Stimulated activated CD8-positive, alpha-beta memory T cell treated with anti-CD3 and anti-CD28 coated beads, Interleukin-4, amount 100 ng/mL, for 48 hours (primary cell): ENCODE measurements at regions not wholly inside any gene's neighbourhood (a gene's known extent, or its start where the extent isn't known, plus 50 kb on each side); places are given as distances from the start of the nearest gene placed in this dataset.

Source experiments
- DNase-seq: peaks from one replicate; pipeline ENCODE4 v3.0.0-alpha.2; 2020

- DNase-seq: no peak
Measured at GRCh38 chr4:157838366-157838765, 334.5 kb downstream of the GASK1B start.

DNA sequence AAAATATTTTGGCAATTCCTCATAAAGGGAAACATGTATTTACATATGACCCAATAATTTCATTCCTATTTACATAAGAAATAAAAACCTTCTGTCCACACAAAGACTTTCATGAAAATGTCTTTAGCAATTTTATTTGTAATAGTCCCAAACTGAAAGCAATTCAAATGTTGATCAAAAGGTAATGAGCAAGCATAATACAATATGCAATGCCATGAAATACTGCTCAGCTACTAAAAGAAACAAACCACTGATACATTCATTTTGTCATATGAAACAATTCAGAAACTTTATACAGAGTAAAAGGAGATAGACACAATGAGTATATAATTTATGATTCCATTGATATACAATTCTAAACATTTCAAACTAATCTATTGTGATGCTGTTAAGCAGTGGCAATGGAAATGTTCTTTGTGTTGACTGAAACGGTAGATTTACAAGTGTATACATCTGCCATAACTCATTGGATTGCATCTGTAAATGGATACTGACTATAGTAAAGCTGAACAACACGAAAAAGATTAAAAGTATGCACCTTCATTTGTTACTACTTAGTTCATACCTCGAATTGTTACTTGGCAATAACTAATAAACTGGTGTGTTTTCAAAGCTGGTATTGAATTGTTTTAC is 335.6 kb downstream of the GASK1B start:
- DNase-seq: no peak

DNA sequence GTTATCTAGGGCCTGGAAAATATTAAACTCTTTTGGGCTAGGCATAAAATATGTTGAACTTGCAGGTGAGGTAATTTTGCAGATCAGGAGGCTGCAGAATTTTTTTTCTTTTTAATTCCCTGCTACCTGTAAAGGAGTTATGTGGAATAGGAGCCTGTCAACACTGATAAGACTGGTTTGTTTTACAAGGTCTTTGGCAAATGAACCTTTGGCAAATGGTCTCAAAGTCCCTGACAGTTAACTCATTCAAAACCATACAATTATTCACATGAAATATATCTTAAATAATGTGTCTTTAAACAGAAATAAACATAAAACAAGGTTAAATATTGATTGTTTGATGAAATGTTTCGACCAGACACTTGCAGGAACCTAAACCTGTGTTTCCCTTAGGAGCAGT is 340.2 kb downstream of the GASK1B start:
- DNase-seq: no peak

GRCh38 chr4:157824021-157824420 is 348.8 kb downstream of the GASK1B start:
- DNase-seq: no peak

GRCh38 chr4:157821814-157822213 is 351.0 kb downstream of the GASK1B start:
- DNase-seq: no peak

GRCh38 chr4:157819693-157820464 is 352.9 kb downstream of the GASK1B start:
- no peak for DNase-seq

DNA sequence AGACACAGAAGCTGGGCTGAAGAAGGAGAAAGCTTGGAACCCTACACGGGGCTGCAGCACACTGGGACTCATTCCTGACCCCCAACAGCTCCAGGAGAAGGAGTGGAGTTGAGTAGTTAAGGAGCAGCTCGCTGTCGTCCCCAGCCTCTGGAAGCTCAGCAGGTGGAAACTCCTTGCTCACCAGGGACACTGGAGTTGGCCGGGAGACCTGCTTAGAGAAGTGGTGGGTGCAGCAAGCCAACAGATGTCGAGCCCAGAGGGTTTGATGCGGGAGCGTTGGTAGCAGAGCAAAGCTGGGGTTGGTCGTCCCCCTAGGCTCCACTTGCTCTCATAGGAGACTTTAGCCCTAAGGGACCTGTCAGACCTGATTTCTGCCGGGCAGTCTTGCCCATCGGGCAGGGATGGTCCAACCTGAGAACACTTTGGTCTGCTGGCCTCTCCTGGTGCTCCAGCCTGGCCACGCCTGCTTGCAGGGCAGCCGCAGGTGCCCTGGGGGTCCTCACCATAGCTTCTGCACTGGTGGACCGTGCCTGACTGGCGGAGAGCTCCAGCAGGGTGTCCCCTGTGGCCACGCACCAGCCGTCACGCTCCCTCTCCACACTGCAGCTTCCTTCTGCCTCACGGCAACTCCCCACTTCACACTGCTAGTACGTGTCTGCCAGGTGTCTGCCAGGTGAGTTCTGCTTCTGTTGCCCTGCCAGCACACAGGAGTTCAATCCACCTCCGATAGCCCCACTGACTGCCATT is 353.7 kb downstream of the GASK1B start:
- no peak for DNase-seq

DNA sequence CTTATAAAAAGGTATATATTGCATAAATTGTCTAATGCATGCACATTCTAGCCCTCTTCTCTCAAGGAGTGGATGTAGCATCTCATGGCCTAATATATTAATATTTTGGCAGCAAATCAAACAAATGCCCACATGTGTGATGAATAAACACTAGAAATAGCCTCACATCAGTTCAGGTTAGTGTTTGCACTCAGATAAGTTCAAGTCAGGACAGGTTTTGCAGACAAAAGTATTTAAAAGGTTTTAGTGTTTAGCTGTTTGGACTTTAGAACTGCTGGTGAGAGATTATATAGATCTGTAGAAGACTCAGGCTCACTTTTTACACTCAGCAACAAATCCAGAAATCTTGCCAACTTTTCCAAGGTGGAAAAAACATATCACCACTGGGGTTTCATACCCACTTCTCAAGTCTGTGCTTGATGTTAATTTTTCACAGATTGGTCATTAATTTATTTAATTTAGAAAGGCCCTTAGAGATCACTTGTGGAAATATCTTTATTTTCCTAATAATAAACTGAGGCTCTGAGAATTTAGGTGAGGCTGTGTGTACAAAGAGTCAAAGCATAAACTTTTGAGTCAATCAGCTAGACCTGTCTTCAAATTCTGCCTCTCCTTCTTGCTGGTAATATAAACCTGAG is 362.6 kb downstream of the GASK1B start:
- no peak for DNase-seq

GRCh38 chr4:157808796-157809383 is 363.9 kb downstream of the GASK1B start:
- DNase-seq: no peak

DNA sequence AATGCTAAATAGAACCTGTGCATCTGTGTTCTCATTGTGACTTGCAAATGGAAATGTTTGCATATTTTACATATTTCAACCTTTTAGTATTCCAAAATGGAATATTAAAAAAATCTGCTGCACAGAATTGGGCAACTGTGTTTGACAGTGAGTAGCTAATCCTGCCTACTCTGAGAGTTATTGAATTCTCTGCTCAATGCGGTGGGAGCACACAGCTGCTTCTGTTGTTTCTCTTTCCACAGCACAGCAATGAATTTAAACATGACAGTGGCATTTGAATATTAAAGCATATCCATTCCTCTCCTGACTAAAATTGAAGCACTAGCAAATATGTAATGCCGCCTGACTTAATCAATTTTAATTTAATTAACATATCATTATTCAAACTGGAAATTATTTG is 366.6 kb downstream of the GASK1B start:
- DNase-seq: no peak

DNA sequence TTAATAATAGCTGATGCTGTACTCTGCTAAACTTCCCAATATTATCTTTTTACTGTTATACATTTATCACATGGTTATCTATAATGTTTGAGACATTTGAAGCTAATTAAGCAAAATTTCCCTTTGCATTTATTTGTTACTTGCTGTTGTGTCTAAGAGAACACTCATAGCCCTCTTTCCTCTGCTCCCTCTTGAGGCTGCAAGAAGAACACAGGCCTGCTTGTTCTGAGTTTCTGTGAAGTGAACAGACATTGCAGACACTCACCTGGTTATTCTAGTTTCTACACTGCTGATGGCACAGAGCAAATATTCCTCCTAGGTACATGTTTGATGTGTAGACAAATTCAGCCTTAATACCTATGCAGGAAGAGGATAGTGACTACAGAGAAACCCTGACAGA is 367.8 kb downstream of the GASK1B start:
- no peak for DNase-seq

DNA sequence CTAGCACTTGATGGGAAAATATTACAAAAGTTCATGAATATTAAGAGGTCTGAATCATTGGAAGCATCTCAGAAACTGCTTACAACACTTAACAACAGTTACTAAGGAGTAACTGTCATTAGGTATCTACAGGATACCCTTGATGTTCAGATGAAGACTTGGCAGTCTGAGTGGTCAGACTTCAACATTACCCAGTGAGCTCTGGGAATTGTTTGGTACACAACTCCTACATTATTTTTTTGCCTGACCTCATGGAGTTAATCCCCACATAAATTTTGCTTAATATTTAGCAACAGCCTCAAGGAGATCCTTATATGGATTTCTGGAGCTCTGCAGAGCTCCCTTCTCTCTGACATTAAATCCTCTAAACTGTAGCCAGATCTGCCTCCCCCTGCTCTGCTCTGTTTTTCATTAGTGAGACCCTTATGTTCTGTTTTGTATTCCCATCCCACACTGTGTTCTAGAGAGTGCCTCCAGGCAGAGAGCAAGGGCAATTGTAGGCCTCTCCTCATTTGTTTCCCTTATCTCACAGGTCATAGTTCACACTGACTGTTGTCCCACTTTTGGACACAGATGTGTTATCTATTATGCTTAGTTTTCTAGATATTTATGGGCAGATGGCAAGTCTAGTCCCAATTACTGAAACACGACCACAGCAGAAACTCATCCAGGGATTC is 368.8 kb downstream of the GASK1B start:
- DNase-seq: no peak

DNA sequence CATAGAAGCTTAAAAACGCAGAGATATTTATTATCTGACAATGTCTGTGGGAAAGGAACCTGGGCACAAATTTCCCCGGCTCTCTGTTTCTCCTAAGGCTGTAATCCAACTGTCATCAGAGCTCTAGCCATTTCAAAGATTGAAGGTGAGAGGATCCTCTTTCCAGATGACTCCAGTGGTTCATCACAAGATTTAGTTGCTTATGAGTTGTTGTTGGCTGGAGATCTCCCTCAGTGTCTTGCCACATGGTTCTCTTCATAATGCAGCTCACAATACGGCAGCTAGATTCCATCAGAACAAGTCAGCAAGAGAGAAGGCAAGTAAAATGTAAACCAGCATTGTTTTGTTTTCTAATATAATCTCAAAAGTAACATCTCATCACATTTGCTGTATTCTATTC is 369.4 kb downstream of the GASK1B start:
- no peak for DNase-seq

DNA sequence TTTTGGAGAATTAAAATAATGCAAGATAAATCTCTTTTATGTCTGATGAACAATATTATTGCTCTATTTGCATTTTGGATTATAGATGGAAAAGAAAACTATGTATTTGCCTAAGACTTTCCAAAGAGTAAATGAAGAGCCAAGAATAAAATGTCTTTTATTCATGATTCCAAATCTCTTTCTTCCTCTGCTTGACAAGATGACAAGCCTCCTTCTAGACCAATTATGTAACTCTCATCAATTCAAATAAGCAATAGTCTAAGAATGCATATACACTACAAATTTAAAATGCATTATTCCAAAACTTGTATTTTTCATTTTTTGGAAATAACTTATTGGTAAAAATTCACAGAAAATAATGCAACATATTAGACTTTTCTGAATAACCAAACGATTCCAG is 377.3 kb downstream of the GASK1B start:
- no peak for DNase-seq

DNA sequence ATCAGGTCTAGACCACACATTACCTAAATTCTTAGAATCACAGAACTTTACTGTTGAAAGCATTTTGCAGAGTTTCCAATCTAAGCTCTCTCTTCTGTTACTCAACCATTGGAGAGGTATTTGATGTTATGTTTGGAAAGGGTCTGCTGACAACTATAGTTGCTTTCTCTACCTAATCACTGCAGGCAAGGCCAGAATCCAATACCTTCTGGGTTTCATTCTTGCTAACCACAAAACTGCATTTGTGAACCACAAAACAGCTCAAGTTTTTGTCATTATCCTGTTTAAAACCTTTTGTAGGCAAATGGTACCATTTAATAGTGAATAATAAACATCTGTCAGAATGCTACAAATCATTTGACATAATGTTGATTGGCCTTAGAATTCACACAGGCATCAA is 380.1 kb downstream of the GASK1B start:
- no peak for DNase-seq

GRCh38 chr4:157791236-157791635 is 381.6 kb downstream of the GASK1B start:
- DNase-seq: no peak

GRCh38 chr4:157787618-157788017 is 385.2 kb downstream of the GASK1B start:
- no peak for DNase-seq

- no peak for DNase-seq
Measured at GRCh38 chr4:157781361-157781760, 391.5 kb downstream of the GASK1B start.

DNA sequence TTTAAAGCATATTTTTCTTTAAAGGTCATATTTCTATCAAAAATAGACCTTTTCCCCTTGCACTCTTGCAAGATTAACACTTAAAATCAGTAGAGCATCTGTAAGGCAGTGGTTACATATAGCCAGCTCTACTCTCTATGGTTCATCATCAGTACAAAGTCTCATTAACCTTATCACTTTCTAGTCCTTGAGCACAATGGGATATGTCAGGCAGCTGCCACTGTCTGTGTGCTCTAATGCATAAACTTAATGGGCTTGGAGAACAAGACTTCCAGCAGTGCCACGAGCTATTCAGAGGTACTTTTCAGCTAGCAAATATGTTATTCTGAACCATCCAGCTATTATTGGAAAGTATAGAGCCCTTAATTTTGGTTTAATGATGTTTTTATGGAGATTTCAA is 393.7 kb downstream of the GASK1B start:
- DNase-seq: no peak

DNA sequence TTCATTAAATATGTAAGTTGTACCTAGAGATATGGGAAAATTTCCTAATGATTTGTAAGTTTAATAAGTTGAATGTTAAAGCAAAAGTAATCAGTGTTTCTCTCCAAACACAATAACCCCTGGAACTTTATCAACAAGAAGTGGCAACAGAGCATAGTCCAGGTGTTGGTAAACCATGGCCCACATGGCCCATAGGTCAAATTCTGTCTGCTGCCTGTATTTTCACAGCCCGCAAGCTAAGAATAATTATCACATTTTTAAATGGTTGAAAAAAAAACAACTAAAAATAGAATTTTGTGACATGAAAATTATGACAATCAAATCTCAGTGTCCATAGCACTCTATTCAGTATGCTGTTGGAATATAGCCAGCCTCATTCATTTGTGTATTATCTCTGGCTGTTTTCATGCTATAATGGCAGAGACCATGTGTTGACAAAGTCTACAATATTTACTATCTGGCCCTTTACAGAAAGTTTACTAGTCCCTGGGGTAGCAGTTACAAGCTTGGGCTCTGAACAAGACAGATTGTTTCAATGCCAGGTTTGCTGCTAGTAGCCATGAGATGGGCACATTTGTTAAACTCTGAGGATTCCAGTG is 395.8 kb downstream of the GASK1B start:
- DNase-seq: no peak

DNA sequence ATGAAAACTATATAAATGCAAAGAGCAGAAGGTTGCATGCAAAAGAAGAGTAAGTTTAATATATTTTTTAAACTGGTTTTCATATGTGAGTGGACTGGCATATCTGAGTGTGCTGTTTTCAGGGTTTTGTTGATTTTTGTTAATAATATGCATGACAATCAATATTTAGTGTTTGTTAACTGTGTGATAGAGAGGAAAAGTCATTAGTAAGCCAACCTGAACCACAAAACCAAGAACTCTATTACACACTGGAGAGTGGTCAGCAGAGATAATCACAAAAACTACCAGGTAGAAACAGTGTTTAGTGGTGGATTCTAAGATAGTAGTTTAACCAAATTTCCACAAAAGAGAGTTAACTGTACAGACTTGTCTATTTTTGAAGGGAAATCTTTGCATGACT is 396.9 kb downstream of the GASK1B start:
- no peak for DNase-seq

GRCh38 chr4:157772907-157773306 is 399.9 kb downstream of the GASK1B start:
- no peak for DNase-seq
